HG03097 (cell line): ENCODE measurements at regions not wholly inside any gene's neighbourhood (a gene's known extent, or its start where the extent isn't known, plus 50 kb on each side); places are given as distances from the start of the nearest gene placed in this dataset.

Source experiments
- ATAC-seq: cut with Tn5 transposase; IDR thresholded peaks from one replicate; pipeline ENCODE4 v1.9.1; 2021; ENCODE audit not compliant: unreplicated experiment, low FRiP score

GRCh38 chr18:2482706-2483475, 88.4 kb downstream of the METTL4 start:
- no peak for ATAC-seq

- ATAC-seq = no peak
Measured at GRCh38 chr18:2485983-2486382, 85.3 kb downstream of the METTL4 start.

GRCh38 chr18:2486426-2486825, 84.9 kb downstream of the METTL4 start:
- no peak for ATAC-seq
